Stimulated activated CD8-positive, alpha-beta memory T cell treated with anti-CD3 and anti-CD28 coated beads, Interleukin-4, amount 100 ng/mL, for 24 hours (primary cell): ENCODE measurements at regions not wholly inside any gene's neighbourhood (a gene's known extent, or its start where the extent isn't known, plus 50 kb on each side); places are given as distances from the start of the nearest gene placed in this dataset.
"Not testable (repeated sequence)": the region's sequence is repeated elsewhere in the genome, so short reads cannot be mapped to it uniquely, and the experiment has no call there.

Experiments used
- DNase-seq: peaks from one replicate; pipeline ENCODE4 v3.0.0-alpha.2; 2020; ENCODE audit warnings: low read depth

DNA sequence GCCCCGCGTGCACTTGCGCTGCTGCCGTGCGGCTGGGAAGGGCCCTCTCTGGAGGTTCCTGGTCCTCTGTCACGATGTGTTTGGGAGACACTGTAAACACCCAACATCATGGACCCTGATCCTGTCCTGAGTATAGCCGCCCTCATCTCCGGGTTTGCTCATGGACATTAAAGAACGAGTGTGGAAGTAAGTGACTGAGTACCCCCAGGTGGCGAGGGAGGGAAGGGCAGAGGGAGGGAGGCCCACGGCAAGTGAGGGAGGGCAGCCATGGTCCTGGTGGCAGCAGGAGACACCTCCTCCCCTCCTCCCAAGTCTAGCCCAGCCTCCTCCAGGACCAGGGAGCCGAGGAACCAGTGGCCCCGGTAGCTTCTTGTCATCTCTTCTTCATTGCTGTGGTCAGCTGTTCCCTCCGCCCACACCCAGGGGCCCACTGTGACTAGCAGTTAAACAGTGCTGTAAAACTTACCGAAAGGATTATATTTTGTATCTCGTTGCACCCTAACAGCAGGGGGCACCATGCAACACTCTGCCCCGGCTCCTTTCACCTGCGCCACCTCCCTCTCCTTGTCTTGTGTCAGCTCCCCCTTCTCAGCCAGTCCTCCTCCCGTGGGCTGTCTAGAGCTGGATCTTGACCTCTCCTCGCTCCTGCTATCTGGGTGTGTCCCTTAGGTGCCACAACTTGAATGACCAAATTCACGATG is 566.5 kb upstream of the B3GAT1 start:
- no peak for DNase-seq

DNA sequence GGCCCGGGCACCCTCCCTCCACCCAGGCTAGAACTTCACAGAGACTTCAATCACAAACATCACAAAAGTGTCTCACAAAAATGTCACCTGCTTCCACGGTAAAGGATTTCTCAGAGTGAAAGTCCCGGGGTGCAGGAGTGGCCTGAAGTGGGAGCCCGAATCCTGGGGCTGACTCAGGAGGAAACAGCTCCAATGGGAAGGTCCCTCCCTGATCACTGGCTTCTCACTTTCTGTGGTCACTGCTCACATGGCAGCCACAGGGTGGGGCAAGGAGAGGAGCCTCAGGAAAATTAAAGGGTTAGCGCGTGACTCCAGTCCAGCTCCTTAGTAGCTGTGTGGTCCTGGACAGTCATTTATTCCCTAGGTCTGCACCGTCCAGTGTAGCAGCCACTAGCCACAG is 564.5 kb upstream of the B3GAT1 start:
- no peak for DNase-seq

DNA sequence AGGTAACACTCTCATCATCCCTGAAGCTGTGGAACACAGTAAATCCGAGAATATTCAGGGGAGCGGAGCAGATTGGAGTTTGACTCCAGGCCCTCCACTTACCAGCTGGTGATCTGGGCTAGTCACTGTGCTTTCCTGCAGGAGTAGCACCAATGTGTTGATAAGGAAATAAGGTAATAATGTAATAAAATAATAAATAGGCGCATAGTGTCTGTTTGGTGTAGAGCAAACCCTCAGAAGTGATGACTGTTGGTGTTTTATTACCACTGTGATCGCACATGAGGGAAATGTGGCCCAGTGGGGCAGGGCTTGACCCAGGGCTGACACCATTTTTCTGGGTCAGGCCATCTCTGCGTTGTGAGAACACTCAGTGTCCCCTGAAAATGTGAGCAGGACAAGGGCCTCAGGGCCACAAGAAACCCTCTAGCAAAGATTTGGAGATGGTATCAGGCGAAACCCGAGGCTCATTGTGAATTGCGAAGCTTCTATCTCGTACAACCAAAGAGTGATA is 563.9 kb upstream of the B3GAT1 start:
- DNase-seq: no peak

DNA sequence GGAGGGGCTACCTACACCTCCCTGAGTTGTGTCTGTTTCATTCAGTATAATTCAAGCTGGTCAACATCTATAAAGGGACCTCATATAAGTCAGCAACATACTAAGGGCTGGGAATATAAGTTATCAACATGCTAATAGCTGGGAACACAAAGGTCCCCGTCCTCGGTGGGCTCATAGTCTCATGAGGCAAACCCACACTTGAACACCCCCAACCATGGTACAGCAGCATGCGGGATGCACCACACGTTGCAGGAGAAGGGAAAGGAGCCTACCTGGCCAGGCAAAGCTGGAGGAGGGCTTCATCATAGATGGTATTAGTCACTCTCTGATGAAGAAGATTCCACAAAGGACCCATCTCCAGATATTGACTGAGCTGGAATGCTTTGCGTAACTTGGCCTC is 561.8 kb upstream of the B3GAT1 start:
- DNase-seq: no peak

DNA sequence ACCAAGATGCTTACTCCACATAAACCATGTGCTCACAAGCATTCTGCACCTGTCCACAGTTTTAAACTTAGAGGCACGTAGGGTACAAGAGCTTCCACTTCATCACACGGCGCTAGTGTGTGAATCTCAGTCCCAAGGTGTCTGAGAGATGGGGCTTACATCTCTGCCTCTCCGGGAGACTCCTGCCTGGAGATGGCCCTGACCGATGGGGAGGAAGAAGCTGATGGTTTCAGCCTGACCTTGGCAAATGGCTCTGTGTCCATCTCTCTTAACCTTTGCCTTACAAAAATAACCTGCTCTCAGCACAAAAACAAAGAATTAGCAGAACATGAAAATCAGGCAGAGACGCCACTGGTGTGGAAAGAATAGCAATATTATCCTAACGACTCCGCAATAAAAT is 559.3 kb upstream of the B3GAT1 start:
- DNase-seq: no peak

DNA sequence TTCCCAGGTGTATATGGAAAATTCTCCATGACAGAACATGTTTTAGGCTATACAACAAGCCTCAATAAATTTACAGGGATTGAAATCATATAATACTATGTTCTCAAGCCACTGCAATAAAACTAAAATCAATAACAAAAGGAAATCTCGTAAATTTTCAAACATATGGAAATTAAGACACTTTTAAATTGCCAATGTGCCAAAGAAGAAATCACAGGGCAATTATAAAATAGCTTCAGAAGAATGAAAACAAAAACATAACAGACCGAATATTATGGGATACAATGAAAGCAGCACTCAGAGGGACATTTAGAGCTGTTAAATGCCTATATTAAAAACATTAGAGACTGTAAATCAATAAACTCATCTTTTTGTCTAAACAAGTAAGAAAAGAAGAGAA is 555.7 kb upstream of the B3GAT1 start:
- DNase-seq: no peak

DNA sequence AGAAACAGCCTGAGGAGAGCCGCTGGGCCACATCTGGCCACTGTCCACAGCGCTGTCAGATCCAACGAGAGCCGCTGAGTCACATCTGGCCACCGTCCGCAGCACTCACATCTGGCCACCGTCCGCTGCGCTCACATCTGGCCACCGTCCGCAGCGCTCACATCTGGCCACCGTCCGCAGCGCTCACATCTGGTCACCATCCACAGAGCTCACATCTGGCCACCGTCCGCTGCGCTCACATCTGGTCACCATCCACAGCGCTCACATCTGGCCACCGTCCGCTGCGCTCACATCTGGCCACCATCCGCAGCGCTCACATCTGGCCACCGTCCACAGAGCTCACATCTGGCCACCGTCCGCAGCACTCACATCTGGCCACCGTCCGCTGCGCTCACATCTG is 549.3 kb upstream of the B3GAT1 start:
- not testable (repeated sequence) for DNase-seq

DNA sequence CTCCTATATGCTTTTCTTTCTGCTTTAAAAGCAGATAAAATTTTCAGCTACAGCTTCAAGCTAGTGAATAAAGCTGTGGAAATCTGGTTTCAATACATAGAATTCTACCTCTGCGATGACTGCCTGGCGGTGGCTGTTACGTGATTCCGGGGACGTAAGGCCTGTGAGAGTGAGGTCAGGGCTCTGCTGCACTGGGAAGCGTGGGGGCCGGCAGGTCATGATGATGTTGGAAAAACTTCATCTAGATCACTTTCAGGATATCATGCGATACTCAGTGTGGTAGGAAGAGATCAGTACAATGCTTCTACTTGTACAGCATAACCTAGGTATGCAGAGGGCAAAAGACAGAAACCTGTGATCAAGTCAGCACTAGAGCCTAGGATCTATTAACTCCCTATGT is 546.8 kb upstream of the B3GAT1 start:
- no peak for DNase-seq

DNA sequence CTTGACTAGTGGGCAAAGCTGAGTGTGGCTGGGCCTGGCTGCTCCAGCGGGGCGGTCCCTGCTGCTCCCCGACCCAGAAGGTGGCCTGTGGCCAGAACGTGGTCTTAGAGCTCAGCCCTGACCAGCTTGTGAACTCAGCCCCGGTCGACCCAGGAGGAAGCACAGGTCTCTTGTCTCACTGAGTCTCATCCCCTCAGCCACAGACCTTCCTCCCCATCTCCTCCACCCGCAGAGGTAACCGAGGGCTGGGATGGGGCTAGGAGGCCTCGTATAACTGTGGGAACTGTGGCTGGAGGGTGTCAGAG is 546.2 kb upstream of the B3GAT1 start:
- no peak for DNase-seq

DNA sequence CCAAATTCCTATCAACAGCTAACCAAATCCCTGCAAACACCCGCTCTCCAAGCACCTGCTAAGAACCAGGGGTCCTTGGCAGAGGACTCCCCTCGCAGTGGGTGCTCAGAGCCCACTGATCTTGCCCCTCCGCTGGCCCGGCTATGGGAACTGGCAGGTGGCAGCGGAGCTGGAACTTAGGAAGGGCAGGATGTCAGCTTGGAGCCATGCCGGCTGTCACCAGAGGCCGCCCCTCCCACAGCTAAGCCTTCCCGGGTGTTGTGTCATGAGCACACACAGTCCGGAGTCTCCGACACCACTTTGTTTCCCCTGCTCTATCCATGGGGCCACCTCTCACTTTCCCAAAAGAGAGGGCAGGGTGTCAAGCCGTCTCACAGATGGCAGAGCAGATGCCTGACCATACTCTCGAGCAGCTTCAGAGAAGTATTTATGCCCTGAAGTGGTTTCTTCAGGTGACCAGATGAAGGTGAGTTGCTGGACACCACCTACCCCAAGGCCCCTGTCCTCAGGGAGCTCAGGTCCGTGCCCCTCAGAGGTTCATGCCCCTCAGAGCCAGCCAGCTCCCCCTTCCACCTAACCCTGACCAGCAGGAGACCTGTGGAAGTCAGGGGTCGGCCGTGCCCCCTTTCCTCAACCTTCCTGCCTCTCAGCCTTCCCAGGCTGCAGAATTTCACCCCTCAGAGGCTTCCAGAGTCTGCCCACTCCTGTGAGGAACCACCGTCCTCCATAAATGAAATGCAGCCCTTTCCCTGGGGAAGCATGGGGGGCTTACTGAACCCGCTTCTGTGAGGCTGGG is 545.7 kb upstream of the B3GAT1 start:
- no peak for DNase-seq

DNA sequence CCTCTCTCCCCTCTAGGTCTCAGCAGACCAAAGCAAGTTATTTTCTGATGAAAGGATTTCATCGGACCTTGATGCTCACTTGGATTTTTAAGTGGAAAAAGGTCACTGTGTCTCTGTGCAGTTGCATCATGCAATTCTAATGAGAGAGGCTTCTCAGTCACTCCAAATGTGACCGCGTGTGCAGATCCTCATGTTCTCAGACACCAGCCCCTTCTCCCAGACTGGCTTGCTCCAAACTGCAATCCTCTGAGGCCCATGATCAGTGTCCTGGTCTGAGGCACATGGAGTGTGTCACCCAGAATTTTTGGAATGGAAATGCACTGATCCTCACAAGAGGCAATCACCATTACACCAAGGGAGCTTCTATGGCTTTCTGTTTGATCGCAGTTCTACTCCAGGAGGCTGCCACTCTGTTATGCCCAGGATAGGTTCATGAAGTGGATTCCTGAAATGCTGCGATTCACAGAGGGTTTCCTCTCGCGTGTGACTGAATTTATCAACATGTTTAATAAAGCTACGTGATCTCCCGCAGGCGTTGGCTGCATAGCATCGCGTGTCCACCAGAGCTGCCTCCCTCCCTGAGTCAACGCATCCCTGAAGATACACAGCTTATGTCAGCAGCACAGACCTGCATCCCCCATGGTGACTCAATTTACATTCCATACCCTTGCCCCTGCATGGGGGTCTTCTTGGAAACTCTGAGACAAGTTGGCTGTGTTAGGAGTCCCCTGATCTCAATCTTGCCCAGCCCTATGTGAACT is 544.6 kb upstream of the B3GAT1 start:
- no peak for DNase-seq

DNA sequence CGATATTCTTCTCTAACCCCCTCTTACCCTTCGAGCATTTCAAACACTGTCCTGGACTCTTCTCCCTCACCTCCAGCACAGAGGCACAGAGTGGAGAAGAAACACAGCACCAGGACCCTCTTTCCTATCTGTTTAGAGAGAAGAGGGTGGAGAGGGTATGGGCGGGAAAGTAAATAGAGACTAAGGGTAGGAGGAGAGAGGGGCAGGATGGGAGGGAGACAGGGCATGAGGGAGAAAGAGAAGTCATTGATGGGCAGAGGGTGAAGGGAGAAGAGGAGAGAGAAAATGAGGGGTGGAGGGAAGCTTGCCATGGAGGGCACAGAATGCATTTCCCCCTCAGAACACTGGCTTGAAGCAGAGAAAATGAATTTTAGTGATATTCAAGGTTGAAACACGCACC is 543.9 kb upstream of the B3GAT1 start:
- not testable (repeated sequence) for DNase-seq

DNA sequence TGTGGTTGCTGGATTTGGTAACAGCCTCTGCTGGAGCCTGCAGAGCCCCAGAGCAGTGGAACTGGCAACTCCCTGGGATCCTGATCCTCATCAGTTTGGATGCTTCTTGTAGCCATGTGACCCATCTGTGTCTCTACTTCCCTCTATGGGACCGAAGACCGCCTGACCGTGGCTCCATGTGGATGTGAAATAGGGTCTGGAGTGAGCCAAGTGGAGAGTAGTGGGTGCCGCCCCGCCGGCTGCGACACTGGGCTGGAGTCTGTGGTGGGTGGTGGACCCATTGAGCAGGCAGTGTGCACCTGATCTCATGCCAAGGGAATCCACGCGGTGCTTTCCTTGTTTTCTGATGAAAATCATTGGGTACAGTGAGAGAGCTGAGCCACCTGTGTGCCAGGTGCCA is 543.2 kb upstream of the B3GAT1 start:
- no peak for DNase-seq

DNA sequence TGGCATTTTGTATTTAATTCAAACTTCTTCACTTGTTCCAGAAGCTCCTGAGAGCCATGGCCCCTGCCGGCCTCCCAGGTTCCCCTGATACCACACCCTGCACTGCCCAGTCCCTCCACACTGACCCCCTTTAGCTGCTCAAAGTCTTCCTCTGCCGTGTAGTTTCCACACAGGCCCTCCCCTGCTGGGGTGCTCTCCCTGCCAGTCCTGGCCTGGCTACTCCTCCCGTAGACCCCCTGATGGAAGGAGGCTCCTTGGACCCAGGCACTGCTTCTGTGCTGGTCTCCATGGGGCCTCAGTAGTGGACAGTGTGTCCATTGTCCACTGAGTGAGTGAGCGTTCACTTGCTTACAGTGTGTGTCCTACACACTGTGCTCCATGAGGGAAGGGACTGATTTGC is 542.4 kb upstream of the B3GAT1 start:
- not testable (repeated sequence) for DNase-seq

DNA sequence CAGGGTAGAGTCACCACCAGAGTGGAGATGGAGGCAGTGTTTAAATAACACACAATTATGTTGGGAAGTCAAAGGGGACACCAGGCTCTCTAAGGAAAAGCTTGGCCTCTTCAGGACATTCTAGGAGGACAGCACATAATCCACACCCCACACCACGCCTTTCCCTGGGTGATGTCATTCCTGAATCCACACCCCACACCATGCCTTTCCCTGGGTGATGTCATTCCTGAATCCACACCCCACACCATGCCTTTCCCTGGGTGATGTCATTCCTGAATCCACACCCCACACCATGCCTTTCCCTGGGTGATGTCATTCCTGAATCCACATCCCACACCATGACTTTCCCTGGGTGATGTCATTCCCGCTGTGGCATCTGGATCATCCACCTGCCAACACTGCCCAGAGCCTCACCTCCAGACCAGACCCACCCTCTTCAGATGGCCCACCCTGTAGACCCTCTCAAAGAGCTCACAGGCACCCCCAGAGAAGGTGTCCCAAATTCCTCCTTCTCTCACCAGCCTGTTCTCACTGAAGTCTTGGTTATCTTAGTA is 541.5 kb upstream of the B3GAT1 start:
- not testable (repeated sequence) for DNase-seq

DNA sequence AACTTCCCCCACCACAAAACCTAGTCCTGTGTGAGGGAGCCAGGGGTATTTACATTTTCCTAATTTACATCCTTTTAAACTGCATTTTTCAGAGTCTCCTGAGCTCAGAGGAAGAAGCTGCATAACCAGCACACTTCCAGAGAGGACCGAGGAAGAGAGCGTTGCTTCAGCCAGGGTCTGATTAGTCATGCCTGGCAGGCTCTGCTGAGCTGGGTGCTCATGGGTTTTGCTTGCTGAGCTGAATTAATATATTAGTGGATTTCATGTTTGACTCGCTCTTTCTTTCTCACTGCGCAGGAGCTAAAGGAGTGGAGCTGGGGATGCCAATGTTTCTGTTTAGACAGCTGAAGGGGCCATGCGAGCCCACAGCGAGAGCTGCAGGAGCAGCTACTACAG is 539.3 kb upstream of the B3GAT1 start:
- DNase-seq: no peak

DNA sequence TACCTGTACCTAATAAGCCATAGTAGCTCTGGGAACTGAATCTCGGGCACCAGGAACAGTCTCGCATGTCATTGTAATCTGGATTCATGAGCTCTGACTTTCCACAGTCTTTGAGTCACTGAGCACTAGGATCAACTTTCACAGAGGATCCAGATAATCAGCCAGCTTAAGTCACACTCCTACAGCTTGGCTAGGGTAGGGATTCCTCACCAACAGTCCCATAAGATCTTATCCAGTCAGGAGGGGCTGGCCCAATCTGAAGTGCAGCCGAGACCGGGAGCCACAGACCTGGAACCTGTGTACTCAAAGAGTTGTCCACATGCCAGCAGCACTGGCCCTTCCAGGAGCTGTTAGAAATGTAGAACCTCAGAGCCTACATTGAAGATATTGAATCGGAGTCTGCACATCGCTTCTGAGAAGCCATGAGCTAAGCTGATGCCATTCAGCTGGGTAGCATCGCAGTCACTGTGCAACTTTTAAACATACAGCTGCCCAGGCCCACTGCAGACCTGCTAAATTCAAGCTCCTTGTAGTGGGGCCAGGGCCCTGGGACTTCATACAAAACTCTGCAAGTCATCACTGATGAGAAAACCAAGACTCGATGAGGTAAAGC is 538.8 kb upstream of the B3GAT1 start:
- DNase-seq: no peak

DNA sequence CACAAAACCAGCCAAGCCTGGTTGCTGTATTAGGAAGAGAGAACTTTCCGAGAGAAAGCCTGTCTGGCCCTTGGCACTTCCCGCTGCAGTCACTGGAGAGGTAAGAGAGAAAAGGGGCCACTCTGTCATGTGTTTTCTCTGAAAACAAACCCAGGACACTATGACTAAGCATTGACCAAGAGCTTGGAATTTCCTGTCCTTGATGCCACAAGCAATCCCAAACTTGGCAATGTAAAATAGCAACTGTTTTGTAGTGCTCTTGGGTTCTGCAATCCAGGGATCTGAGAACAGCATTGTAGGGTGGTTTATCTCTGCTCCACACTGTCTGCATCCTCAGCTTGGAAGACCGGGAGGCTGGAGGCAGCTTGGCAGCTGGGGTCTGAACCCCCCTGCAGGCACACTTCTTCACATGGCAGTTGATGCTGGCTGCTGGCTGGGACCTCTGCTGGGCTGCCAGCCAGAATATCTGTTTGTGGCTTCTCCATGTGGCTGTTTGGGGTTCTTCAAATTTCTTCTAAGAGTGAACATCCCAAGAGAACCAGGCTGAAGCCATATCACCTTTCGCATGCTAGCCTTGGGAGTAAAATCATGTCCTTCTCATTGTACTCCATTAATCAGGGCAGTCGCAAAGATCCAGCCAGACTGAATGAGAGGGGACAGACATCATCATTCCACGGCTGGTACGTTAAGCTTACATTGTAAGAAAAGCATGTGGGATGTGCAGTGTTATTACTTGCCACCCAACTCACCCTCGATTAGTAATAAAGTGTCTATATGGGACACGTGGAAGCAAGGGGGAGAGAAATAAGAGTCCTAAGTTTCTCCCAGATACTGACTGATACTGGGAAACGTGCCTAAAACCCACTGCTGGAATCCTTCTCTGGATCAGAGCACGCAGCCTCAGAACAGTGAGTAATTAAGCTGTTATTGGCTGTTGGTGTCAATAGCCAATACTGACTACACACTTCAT is 537.4 kb upstream of the B3GAT1 start:
- DNase-seq: no peak

DNA sequence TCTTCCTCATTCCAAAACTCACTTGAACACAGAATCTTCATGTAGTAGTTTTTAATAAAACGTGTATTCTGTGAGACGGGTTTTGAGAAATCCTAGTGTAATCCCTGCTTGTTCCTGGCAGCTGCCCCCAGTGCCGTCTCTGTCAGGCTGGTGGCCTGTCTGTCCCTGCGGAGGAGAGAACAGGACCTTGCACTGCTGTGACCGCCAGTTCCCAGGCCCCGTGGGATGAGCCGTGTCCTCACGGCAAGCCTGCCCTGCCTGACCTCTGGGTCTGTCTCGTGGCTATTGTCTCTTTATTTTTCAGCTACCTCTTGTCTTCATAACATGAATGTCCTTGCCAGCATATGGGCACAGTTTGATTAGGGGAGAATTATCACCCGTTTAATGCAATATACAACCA is 535.5 kb upstream of the B3GAT1 start:
- no peak for DNase-seq

DNA sequence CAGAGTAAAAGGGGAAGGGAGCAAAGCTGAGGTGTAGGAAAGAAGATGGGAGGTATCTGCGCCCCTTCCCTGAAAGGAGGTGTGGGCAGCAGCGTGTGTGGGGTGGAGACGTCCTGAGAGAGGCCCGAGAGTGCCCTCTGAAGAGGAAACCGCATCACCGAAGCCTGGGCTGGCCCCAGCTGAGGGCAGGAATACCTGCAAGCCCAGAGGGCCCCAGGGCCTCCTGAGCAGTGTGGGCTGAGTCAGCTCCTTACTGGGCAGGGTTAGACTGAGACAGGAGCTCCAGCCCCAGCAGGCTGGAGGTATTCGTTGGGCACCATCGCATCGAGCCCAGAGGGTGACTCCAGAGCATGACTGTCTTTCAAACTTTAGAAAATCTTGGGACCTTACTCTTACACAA is 534.0 kb upstream of the B3GAT1 start:
- DNase-seq: no peak

DNA sequence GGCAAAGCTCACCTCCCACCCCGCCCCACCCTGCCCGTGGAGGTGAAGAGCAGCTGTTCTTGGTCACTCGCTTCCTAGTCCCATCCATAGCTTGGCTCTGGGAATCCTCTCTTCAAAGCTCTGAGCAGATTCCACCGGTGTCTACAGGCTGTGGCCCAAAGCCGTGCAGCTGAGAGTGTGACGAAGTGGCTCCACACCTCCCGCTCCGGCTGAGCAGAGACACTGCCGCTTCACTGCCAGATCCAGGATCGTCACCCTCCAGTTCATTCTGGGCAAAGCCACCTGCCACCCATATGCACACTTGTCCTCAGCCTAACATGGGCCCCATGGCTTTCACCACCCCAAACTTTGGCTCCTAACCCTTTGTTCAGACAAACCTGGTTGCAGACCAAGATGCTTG is 532.9 kb upstream of the B3GAT1 start:
- DNase-seq: no peak
